CD4-positive, alpha-beta T cell (primary cell): ENCODE measurements at regions not wholly inside any gene's neighbourhood (a gene's known extent, or its start where the extent isn't known, plus 50 kb on each side); places are given as distances from the start of the nearest gene placed in this dataset.

ENCODE experiments used
- ATAC-seq: fragments of 200-7000 bp; cut with Tn5 transposase; one replicate; pipeline ENCODE4 v1.10.0; 2022; ENCODE audit warnings: mild to moderate bottlenecking; ENCODE audit not compliant: poor library complexity
- CTCF ChIA-PET: fragments of 350-600 bp; sonication (Branson Sonifier 250); formaldehyde crosslinking; loops from one replicate; lab custom pipeline; 2021; ENCODE audit warnings: antibody characterized with exemption, inconsistent platforms; lab: Charles Lee
- POLR2A ChIA-PET: fragments of 350-600 bp; sonication (Branson Sonifier 250); formaldehyde crosslinking; loops from one replicate; lab custom pipeline; 2021; ENCODE audit warnings: antibody characterized with exemption, inconsistent platforms; lab: Charles Lee
- DNase-seq, 14 experiments: peaks; one replicate each; pipeline ENCODE4 v3.0.0-alpha.2; 2013 to 2020; ENCODE audit warnings: mixed read lengths in 2 of 14
- H3K27ac ChIP-seq, 2 donors: one replicate each; pipeline versions ENCODE4 v1.5.1 to v1.7.0; 2013; ENCODE audit warnings: low read length in 2 of 2, low read depth in 1 of 2, mild to moderate bottlenecking in 1 of 2
- H3K27me3 ChIP-seq, 2 experiments: 1 replicate in 1 of 2; 2 replicates in 1 of 2; pipeline versions ENCODE4 v1.6.1 to v1.7.0; 2013; ENCODE audit warnings: low read length in 2 of 2, control low read depth in 1 of 2, mild to moderate bottlenecking in 1 of 2, moderate library complexity in 1 of 2; ENCODE audit not compliant: insufficient read depth in 2 of 2, control insufficient read depth in 1 of 2
- H3K36me3 ChIP-seq: one replicate; pipeline ENCODE4 v1.6.1; 2013; ENCODE audit warnings: low read length, control low read depth; ENCODE audit not compliant: insufficient read depth
- H3K4me1 ChIP-seq: one replicate; pipeline ENCODE4 v1.6.1; 2013; ENCODE audit warnings: low read length, control low read depth; ENCODE audit not compliant: insufficient read depth
- H3K4me3 ChIP-seq: one replicate; pipeline ENCODE4 v1.5.1; 2013; ENCODE audit warnings: mild to moderate bottlenecking, low read length, moderate library complexity
- H3K9me3 ChIP-seq, 2 experiments: 1 replicate in 1 of 2; 2 replicates in 1 of 2; pipeline versions ENCODE4 v1.6.1 to v1.7.0; 2013; ENCODE audit warnings: low read length in 2 of 2, mild to moderate bottlenecking in 2 of 2, control low read depth in 1 of 2, moderate library complexity in 1 of 2; ENCODE audit not compliant: control insufficient read depth in 1 of 2, insufficient read depth in 1 of 2
- H3K27ac Mint-ChIP-seq: one replicate; pipeline ENCODE4 v1.8.0; 2020; ENCODE audit warnings: mixed read lengths
- H3K27me3 Mint-ChIP-seq: one replicate; pipeline ENCODE4 v1.8.0; 2021; ENCODE audit warnings: mixed read lengths
- H3K36me3 Mint-ChIP-seq: one replicate; pipeline ENCODE4 v1.8.0; 2021; ENCODE audit warnings: low read depth, mixed read lengths
- H3K4me1 Mint-ChIP-seq: one replicate; pipeline ENCODE4 v1.8.0; 2021; ENCODE audit warnings: low read depth, mixed read lengths
- H3K4me3 Mint-ChIP-seq: one replicate; pipeline ENCODE4 v1.8.0; 2020; ENCODE audit warnings: mild to moderate bottlenecking, mixed read lengths
- H3K9me3 Mint-ChIP-seq: one replicate; pipeline ENCODE4 v1.8.0; 2020; ENCODE audit warnings: mixed read lengths
- CTCF ChIP-seq: fragments of 200-600 bp; IDR thresholded peaks from one replicate; pipeline ENCODE4 v1.8.0; 2022; ENCODE audit warnings: antibody characterized with exemption, mild to moderate bottlenecking
- intact Hi-C, 2 experiments: fragments of 100-400 bp; cut with DNase I in 1 of 2; cut with micrococcal nuclease in 1 of 2; formaldehyde crosslinking; loops; one replicate each; pipeline versions ENCODE4 v1.15.1 to v1.9.0; 2023 to 2025; cut with DNase I, micrococcal nuclease

DNA sequence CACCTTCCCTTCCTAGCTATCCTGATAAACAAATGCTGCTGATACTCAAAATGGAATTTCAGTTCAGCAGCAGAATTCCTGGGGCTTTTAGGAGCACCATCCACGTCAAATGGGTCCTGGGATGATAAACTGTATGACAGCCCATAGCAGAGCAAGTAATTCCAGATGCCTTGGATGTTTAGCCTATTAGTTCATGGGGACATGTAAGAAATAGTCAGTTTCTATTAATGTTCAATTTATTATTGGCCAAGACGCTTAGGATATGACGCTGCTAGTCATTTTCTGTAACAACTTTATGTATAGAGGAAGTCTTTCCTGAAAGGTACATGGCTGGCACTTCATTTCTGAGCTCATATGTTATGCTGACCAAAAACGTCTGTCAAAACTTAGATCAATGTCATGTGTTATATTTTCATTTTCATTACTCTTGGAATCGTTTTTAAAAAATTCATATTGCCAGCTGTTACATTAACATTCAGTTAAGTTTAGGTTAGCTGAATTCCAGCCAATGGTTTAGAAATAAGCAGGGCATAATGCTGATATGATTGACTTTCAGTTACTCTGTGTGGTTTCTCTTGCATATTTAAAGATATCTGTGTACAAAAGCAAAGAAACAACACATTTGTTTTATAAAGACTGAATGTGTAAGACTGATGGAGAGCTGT lies 243.8 kb downstream of the CSNK1G3 start:
- ATAC-seq (no peak), DNase-seq (no peak)
- no peaks in the 10 kb centered on the region for H3K27me3 Mint-ChIP-seq
- no peaks in the 10 kb centered on the region for H3K36me3 Mint-ChIP-seq
- intact Hi-C loops = no loop called here
- H3K4me3 Mint-ChIP-seq = no peak overlapping the region
- Histone ChIP-seq H3K9me3 (no peaks in the 10 kb centered on the region), H3K36me3 (no peaks in the 10 kb centered on the region), H3K4me1 (no peaks in the 10 kb centered on the region), H3K27ac (no peak overlapping the region), H3K4me3 (no peak overlapping the region), H3K27me3 (no peaks in the 10 kb centered on the region)
- no peaks in the 10 kb centered on the region for H3K4me1 Mint-ChIP-seq
- CTCF ChIA-PET = no interaction called here
- POLR2A ChIA-PET = no interaction called here
- H3K27ac Mint-ChIP-seq = no peak overlapping the region
- H3K9me3 Mint-ChIP-seq = no peaks in the 10 kb centered on the region
- no peak for TF ChIP-seq CTCF

DNA sequence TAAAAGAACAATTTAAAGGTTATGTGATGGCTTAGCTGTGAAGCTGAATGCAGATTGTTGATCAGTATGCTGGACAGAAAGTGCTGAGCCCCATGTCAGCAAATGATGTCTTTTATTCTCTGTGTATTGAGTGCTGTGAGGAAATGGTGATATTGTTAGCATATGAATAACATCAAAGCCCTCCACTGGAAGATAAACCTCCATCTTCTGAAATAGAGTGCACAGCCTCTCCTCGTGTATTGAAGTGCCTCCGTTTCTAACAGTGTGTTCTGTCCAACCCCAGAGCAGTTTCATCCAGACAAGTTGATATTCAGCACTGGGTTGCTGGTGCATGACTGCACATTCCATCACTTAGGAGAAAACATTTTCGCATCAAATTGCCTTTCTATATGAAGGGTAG lies 242.9 kb downstream of the CSNK1G3 start:
- Mint-ChIP-seq H3K27me3 (no peaks in the 10 kb centered on the region), H3K4me3 (no peak overlapping the region), H3K4me1 (no peaks in the 10 kb centered on the region), H3K27ac (no peak overlapping the region), H3K36me3 (no peaks in the 10 kb centered on the region), H3K9me3 (no peaks in the 10 kb centered on the region)
- ATAC-seq = no peak
- H3K27ac ChIP-seq = no peak overlapping the region
- intact Hi-C loops = no loop called here
- no peaks in the 10 kb centered on the region for H3K27me3 ChIP-seq
- no peak for TF ChIP-seq CTCF
- H3K9me3 ChIP-seq = no peaks in the 10 kb centered on the region
- H3K4me1 ChIP-seq = no peaks in the 10 kb centered on the region
- no peak overlapping the region for H3K4me3 ChIP-seq
- H3K36me3 ChIP-seq = no peaks in the 10 kb centered on the region
- DNase-seq = no peak
- POLR2A ChIA-PET = no interaction called here
- CTCF ChIA-PET = no interaction called here

DNA sequence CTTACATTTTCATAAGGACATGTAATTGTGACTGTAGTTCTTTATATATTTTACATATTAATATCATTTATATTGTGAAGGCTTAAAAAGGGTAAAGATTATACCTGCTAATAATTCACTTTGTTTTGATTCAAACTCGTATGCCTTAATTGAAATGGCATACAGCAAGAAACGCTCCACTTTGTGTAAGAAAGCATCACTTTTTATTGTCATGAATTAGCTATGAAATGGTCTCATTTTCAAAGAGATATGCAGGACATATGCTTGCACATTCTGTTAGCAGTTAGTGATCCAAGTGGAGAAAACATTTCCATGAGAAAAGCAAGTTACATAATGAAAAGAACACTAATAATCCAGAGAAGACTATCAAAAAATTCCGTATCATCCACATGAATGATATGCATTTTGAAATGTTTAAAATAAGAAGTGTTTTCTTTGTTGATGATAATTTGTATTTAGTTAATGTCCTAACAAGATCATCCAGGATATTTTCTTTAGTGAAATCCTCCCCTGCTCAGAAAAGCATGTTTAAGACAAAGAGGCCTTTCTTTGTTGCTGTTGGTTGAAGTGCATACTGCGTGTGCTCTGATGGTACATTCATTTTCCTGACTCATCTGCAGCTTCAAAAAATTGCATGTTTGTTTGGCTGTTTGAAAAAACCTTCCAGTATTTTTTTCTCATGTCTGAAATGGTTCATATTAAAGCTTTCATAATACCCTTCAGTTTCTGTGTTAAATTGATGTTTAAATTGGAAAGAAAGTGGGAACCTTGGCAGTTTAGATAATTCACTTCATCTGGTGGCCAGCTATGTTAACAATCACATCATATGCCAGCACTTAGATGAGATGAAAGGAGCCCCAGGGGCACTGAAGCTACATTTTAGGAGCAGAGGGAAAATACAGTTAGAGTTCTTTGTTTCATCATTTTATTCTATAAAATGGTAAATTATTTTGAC lies 242.2 kb downstream of the CSNK1G3 start:
- no peaks in the 10 kb centered on the region for H3K27me3 Mint-ChIP-seq
- H3K36me3 Mint-ChIP-seq = no peaks in the 10 kb centered on the region
- no peak overlapping the region for H3K4me3 Mint-ChIP-seq
- no peak for ATAC-seq
- H3K4me3 ChIP-seq = no peak overlapping the region
- H3K27me3 ChIP-seq = no peaks in the 10 kb centered on the region
- no peak overlapping the region for H3K27ac Mint-ChIP-seq
- H3K4me1 ChIP-seq = no peaks in the 10 kb centered on the region
- no peaks in the 10 kb centered on the region for H3K4me1 Mint-ChIP-seq
- no peaks in the 10 kb centered on the region for H3K9me3 Mint-ChIP-seq
- ChIA-PET POLR2A (no interaction called here), CTCF (no interaction called here)
- no peak for DNase-seq
- no peak for TF ChIP-seq CTCF
- H3K27ac ChIP-seq = no peak overlapping the region
- intact Hi-C loops = no loop called here
- no peaks in the 10 kb centered on the region for H3K36me3 ChIP-seq
- no peaks in the 10 kb centered on the region for H3K9me3 ChIP-seq
